Kidney (tissue), 13 donors: ENCODE measurements at regions not wholly inside any gene's neighbourhood (a gene's known extent, or its start where the extent isn't known, plus 50 kb on each side); places are given as distances from the start of the nearest gene placed in this dataset.

ENCODE experiments used
- DNase-seq, 5 donors: peaks; one replicate each; pipeline ENCODE4 v3.0.0-alpha.2; 2013 to 2020
- FAIRE-seq: peaks from 2 replicates; lab custom pipeline; 2012; peaks lifted over from hg19 to GRCh38; lab: Jason Lieb, UNC
- H3K27ac ChIP-seq, 2 donors: one replicate each; pipeline ENCODE4 v1.7.0; 2013; ENCODE audit warnings: low read depth in 2 of 2, low read length in 2 of 2, inconsistent platforms in 1 of 2
- H3K27me3 ChIP-seq: one replicate; pipeline ENCODE4 v1.7.1; 2013; ENCODE audit warnings: low read length, inconsistent platforms; ENCODE audit not compliant: control insufficient read depth, insufficient read depth
- H3K36me3 ChIP-seq, 3 donors: one replicate each; pipeline versions ENCODE4 v1.7.0 to v1.7.1; 2013; ENCODE audit warnings: low read length in 3 of 3, control low read depth in 1 of 3, inconsistent platforms in 1 of 3; ENCODE audit not compliant: insufficient read depth in 3 of 3, control insufficient read depth in 2 of 3
- H3K4me1 ChIP-seq, 3 donors: one replicate each; pipeline versions ENCODE4 v1.7.0 to v1.7.1; 2013; ENCODE audit warnings: low read length in 3 of 3, inconsistent platforms in 1 of 3, low read depth in 1 of 3; ENCODE audit not compliant: control insufficient read depth in 2 of 3, insufficient read depth in 2 of 3
- H3K4me3 ChIP-seq, 3 donors: one replicate each; pipeline versions ENCODE4 v1.7.0 to v1.8.1; 2013; ENCODE audit warnings: low read length in 3 of 3, control low read depth in 1 of 3, inconsistent platforms in 1 of 3
- H3K9ac ChIP-seq, 3 donors: one replicate each; pipeline versions ENCODE4 v1.7.0 to v1.7.1; 2013; ENCODE audit warnings: low read length in 3 of 3, control low read depth in 1 of 3, inconsistent platforms in 1 of 3
- H3K9me3 ChIP-seq, 3 donors: one replicate each; pipeline versions ENCODE4 v1.7.0 to v1.7.1; 2013; ENCODE audit warnings: low read length in 3 of 3, control low read depth in 1 of 3, inconsistent platforms in 1 of 3; ENCODE audit not compliant: control insufficient read depth in 2 of 3, insufficient read depth in 1 of 3
- intact Hi-C: fragments of 100-400 bp; cut with DNase I; formaldehyde crosslinking; loops from one replicate; pipeline ENCODE4 v1.11.1; 2022
- TF ChIP-seq, protein P1 (sequence below): IDR thresholded peaks from 3 replicates; pipeline ENCODE4 v1.5.1; 2012; ENCODE audit warnings: mild to moderate bottlenecking, moderate library complexity, borderline replicate concordance; ENCODE audit not compliant: insufficient read depth; ENCODE audit errors: extremely low read depth
- donor health status: control.
- donor health status: control.
- donor health status: control.
- donor health status: control.
- donor health status: control.
- donor health status: DM: yes; HTN: yes; CAD: no.
- donor health status: Normal renal cell carcinoma (clear cell type).

DNA sequence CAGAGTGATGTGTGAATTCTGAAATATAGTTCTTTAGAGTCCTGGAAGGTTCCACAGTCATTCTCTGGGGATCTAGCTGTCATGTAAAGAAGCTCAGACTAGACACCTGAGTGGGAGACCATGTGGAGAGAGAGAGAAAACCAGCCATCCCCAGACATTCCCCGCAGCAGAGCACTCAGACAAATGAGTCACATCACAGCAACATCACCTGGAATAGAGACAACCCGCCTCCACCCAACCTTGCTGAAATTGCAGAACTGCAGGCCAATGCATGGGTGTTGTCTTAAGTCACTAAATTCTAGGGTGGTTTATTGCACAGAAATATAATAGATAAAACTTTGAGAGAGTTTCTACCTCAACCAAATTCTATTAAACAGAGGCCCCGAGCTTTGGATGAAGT, 392.0 kb upstream of the DYNLRB2 start:
- Histone ChIP-seq H3K9ac (no peak overlapping the region), H3K9me3 (no peaks in the 10 kb centered on the region), H3K27me3 (no peaks in the 10 kb centered on the region), H3K27ac (no peak overlapping the region), H3K36me3 (no peaks in the 10 kb centered on the region), H3K4me3 (no peak overlapping the region), H3K4me1 (peaks cover 0 to 2% (median 0%) of the 10 kb centered on the region in 3 donors)
- intact Hi-C loops = no loop called here
- FAIRE-seq (no peak), DNase-seq (no peak)
- TF ChIP-seq, protein P1, sequence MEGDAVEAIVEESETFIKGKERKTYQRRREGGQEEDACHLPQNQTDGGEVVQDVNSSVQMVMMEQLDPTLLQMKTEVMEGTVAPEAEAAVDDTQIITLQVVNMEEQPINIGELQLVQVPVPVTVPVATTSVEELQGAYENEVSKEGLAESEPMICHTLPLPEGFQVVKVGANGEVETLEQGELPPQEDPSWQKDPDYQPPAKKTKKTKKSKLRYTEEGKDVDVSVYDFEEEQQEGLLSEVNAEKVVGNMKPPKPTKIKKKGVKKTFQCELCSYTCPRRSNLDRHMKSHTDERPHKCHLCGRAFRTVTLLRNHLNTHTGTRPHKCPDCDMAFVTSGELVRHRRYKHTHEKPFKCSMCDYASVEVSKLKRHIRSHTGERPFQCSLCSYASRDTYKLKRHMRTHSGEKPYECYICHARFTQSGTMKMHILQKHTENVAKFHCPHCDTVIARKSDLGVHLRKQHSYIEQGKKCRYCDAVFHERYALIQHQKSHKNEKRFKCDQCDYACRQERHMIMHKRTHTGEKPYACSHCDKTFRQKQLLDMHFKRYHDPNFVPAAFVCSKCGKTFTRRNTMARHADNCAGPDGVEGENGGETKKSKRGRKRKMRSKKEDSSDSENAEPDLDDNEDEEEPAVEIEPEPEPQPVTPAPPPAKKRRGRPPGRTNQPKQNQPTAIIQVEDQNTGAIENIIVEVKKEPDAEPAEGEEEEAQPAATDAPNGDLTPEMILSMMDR = no peak

DNA sequence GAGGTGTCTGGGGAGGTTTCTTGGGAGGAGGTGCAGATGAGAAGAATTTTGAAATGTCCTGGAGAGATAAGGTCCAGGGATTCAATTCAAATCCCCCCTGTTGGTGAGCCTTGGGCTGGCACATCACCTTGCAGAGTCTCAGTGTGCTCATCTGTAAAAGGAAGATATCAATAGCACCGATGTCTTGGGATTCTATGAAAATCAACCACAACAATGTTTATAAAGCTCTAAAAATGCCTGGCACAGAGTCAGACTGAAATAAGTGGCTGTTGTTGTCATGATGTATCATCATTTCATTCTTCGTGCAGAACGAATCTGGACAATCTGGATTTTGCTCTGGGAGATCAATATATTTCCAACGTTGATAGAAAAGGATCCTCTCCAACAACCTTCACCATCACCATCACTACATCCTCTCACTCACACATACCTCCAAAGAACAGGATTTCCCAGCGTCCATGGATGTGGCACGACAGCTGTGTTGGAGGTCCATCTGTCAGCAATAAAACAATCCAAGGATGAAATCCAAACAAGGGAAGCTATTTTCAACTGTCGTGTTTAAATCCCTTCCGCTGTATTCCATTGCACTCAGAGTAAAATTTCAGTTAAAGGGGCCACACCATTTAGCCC, 393.7 kb upstream of the DYNLRB2 start:
- peaks cover 0 to under 1% (median 0%) of the 10 kb centered on the region in 3 donors for H3K4me1 ChIP-seq
- TF ChIP-seq, protein P1 = no peak
- FAIRE-seq (no peak), DNase-seq (peak in 2 of 5 donors; percentile 17 to 28)
- H3K9ac ChIP-seq = no peak overlapping the region
- peaks cover 0 to 2% (median 0%) of the 10 kb centered on the region in 3 donors for H3K9me3 ChIP-seq
- H3K27me3 ChIP-seq = no peaks in the 10 kb centered on the region
- H3K27ac ChIP-seq = no peak overlapping the region
- intact Hi-C loops = no loop called here
- no peak overlapping the region for H3K4me3 ChIP-seq
- H3K36me3 ChIP-seq = no peaks in the 10 kb centered on the region

DNA sequence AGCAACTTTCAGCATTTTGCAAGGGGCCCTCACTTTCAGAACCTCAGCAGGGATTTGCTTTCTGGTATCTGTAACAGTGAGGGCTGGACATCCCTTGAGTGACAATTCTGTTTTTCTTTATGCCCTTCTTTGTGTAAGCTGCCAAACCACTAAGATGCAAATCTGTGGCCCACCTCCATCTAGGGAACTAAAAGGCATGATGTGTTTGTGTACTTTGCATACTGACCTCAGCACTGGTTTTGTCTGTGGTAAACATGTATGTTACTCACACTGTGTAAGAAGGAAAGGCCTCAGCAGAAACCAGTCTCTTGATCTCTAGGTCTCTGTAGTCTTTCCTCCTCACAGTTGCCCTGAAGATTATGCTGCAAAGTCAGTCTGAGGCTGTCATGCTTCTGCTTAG, 396.6 kb upstream of the DYNLRB2 start:
- Histone ChIP-seq H3K36me3 (no peaks in the 10 kb centered on the region), H3K4me1 (no peaks in the 10 kb centered on the region), H3K9me3 (peaks cover 0 to 2% (median 0%) of the 10 kb centered on the region in 3 donors), H3K4me3 (no peak overlapping the region), H3K27ac (no peak overlapping the region), H3K27me3 (no peaks in the 10 kb centered on the region), H3K9ac (no peak overlapping the region)
- no peak for DNase-seq
- TF ChIP-seq, protein P1 = no peak
- FAIRE-seq = no peak
- intact Hi-C loops = no loop called here

DNA sequence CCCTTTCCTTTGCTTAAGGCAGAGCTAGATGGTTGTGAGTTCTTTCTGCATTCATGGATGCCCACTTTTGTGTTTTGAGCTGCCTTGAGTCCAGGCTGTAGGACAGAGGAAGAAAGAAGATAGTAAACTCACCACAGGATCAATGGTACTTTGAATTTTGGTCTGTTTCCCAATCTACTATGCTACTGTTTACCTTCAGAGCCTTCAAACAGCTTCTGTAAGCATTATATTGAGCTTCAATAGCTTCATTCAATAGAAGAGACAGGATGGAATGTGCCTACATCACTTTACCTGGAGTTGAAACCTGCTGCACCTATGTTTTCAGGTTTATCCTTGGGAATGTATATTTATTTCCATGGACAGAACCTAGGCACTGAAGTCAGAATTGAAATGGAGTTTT, 397.9 kb upstream of the DYNLRB2 start:
- DNase-seq (no peak), FAIRE-seq (no peak)
- intact Hi-C loops = no loop called here
- no peaks in the 10 kb centered on the region for H3K36me3 ChIP-seq
- H3K9me3 ChIP-seq = peaks cover 0 to 2% (median 0%) of the 10 kb centered on the region in 3 donors
- TF ChIP-seq, protein P1 = no peak
- H3K9ac ChIP-seq = no peak overlapping the region
- no peaks in the 10 kb centered on the region for H3K27me3 ChIP-seq
- H3K27ac ChIP-seq = no peak overlapping the region
- no peaks in the 10 kb centered on the region for H3K4me1 ChIP-seq
- no peak overlapping the region for H3K4me3 ChIP-seq
